IMR-90 (cell line): ENCODE measurements at regions not wholly inside any gene's neighbourhood (a gene's known extent, or its start where the extent isn't known, plus 50 kb on each side); places are given as distances from the start of the nearest gene placed in this dataset.

Experiments
- ATAC-seq: fragments of 200-7000 bp; cut with Tn5 transposase; 2 replicates; pipeline ENCODE4 v1.9.1; 2020; ENCODE audit warnings: low read depth, mild to moderate bottlenecking, moderate library complexity
- BruUV-seq: library from RNA; stranded (reverse); fragments of 400-500 nt; replicated peaks from 2 replicates; lab custom pipeline; 2021; lab: Mats Ljungman, UMichigan
- CTCF ChIA-PET: fragments of 300-600 bp; formaldehyde crosslinking; extraction: SDS; loops from one replicate; lab custom pipeline; 2021; ENCODE audit warnings: antibody characterized with exemption; lab: Yijun Ruan, JAX
- POLR2A ChIA-PET: fragments of 300-600 bp; sonication (Branson Sonifier 250); formaldehyde crosslinking; loops from one replicate; lab custom pipeline; 2022; ENCODE audit warnings: antibody characterized with exemption; ENCODE audit not compliant: unreplicated experiment; lab: Charles Lee
- DNase-seq: peaks from one replicate; pipeline ENCODE4 v3.0.0; 2013
- H2AFZ ChIP-seq: replicated peaks from 2 replicates; pipeline ENCODE3; 2013; ENCODE audit warnings: low read length, mild to moderate bottlenecking; ENCODE audit not compliant: poor library complexity
- H2AK5ac ChIP-seq: 2 replicates; pipeline ENCODE4 v1.6.1; 2013; ENCODE audit warnings: low read depth, low read length, inconsistent platforms
- H2AK9ac ChIP-seq: replicated peaks from 2 replicates; pipeline ENCODE3; 2013; ENCODE audit warnings: mild to moderate bottlenecking, low read depth, low read length, moderate library complexity; ENCODE audit not compliant: poor library complexity
- H2BK120ac ChIP-seq: 2 replicates; pipeline ENCODE4 v1.6.1; 2013; ENCODE audit warnings: low read depth, low read length, inconsistent platforms
- H2BK15ac ChIP-seq: 3 replicates; pipeline ENCODE4 v1.6.1; 2013; ENCODE audit warnings: low read depth, low read length, inconsistent platforms
- H2BK20ac ChIP-seq: 2 replicates; pipeline ENCODE4 v1.6.1; 2013; ENCODE audit warnings: low read depth, mild to moderate bottlenecking, inconsistent platforms, low read length, moderate library complexity
- H2BK5ac ChIP-seq: 2 replicates; pipeline ENCODE4 v1.6.1; 2013; ENCODE audit warnings: mild to moderate bottlenecking, low read depth, low read length, inconsistent platforms; ENCODE audit not compliant: poor library complexity, severe bottlenecking
- H3K14ac ChIP-seq: replicated peaks from 2 replicates; pipeline ENCODE4 v1.6.1; 2013; ENCODE audit warnings: low read depth, low read length, inconsistent platforms
- H3K18ac ChIP-seq: 2 replicates; pipeline ENCODE4 v1.6.1; 2013; ENCODE audit warnings: low read depth, low read length, control low read depth
- H3K23ac ChIP-seq: 2 replicates; pipeline ENCODE4 v1.6.1; 2013; ENCODE audit warnings: low read depth, low read length, inconsistent platforms
- H3K27ac ChIP-seq: 2 replicates; pipeline ENCODE4 v1.5.1; 2013; ENCODE audit warnings: mild to moderate bottlenecking, control low read depth, low read length; ENCODE audit not compliant: insufficient read depth
- H3K27me3 ChIP-seq: 2 replicates; pipeline ENCODE4 v1.6.1; 2013; ENCODE audit warnings: low read length; ENCODE audit not compliant: control insufficient read depth, insufficient read depth
- H3K36me3 ChIP-seq: 2 replicates; pipeline ENCODE4 v1.6.1; 2013; ENCODE audit warnings: low read length, mixed read lengths; ENCODE audit not compliant: control insufficient read depth, insufficient read depth
- H3K4ac ChIP-seq: 2 replicates; pipeline ENCODE4 v1.6.1; 2013; ENCODE audit warnings: low read depth, low read length, inconsistent platforms
- H3K4me1 ChIP-seq: 2 replicates; pipeline ENCODE4 v1.6.1; 2013; ENCODE audit warnings: low read length, mixed read lengths; ENCODE audit not compliant: control insufficient read depth, insufficient read depth
- H3K4me2 ChIP-seq: 2 replicates; pipeline ENCODE4 v1.6.1; 2013; ENCODE audit warnings: low read depth, mild to moderate bottlenecking, control low read depth, low read length, moderate library complexity
- H3K4me3 ChIP-seq: 2 replicates; pipeline ENCODE4 v1.5.1; 2013; ENCODE audit warnings: low read depth, mild to moderate bottlenecking, control low read depth, low read length, moderate library complexity; ENCODE audit not compliant: insufficient read depth
- H3K56ac ChIP-seq: 2 replicates; pipeline ENCODE4 v1.6.1; 2013; ENCODE audit warnings: low read length, inconsistent platforms; ENCODE audit not compliant: insufficient read depth; ENCODE audit errors: extremely low read depth
- H3K79me1 ChIP-seq, 2 experiments: 2 replicates each; pipeline ENCODE4 v1.6.1; 2013; ENCODE audit warnings: low read length in 2 of 2, inconsistent platforms in 1 of 2, low read depth in 1 of 2
- H3K9ac ChIP-seq: 2 replicates; pipeline ENCODE4 v1.6.1; 2013; ENCODE audit warnings: low read depth, low read length, control low read depth
- H3K9me1 ChIP-seq: 2 replicates; pipeline ENCODE4 v1.6.1; 2013; ENCODE audit warnings: low read length, inconsistent platforms; ENCODE audit not compliant: insufficient read depth
- H3K9me3 ChIP-seq: 2 replicates; pipeline ENCODE4 v1.6.1; 2013; ENCODE audit warnings: low read length; ENCODE audit not compliant: control insufficient read depth, insufficient read depth
- H4K20me1 ChIP-seq: 2 replicates; pipeline ENCODE4 v1.6.1; 2013; ENCODE audit warnings: low read length, inconsistent platforms; ENCODE audit not compliant: insufficient read depth
- H4K5ac ChIP-seq: 2 replicates; pipeline ENCODE4 v1.6.1; 2013; ENCODE audit warnings: mild to moderate bottlenecking, low read depth, low read length, control low read depth
- H4K8ac ChIP-seq, 2 experiments: 2 replicates each; pipeline ENCODE4 v1.6.1; 2013; ENCODE audit warnings: low read depth in 2 of 2, low read length in 2 of 2, control low read depth in 1 of 2, inconsistent platforms in 1 of 2
- H4K91ac ChIP-seq: 2 replicates; pipeline ENCODE4 v1.6.1; 2013; ENCODE audit warnings: low read depth, low read length, inconsistent platforms; ENCODE audit not compliant: insufficient read depth
- CEBPB ChIP-seq: IDR thresholded peaks from 2 replicates; pipeline ENCODE4 v1.6.1; 2012; ENCODE audit warnings: low read depth, low read length, improper control_type of control experiment
- CHD1 ChIP-seq: IDR thresholded peaks from 2 replicates; pipeline ENCODE4 v1.6.1; 2012; ENCODE audit warnings: low read depth, low read length, improper control_type of control experiment
- FOS ChIP-seq: fragments of 150-350 bp; IDR thresholded peaks from 2 replicates; pipeline ENCODE4 v1.6.1; 2016; ENCODE audit warnings: low read depth, low read length
- MAZ ChIP-seq: IDR thresholded peaks from 2 replicates; pipeline ENCODE4 v1.6.1; 2012; ENCODE audit warnings: low read depth, mild to moderate bottlenecking, low read length, improper control_type of control experiment, moderate library complexity, borderline replicate concordance
- NFE2L2 ChIP-seq: fragments of 150-350 bp; IDR thresholded peaks from 2 replicates; pipeline ENCODE4 v1.6.1; 2016; ENCODE audit warnings: low read depth, mild to moderate bottlenecking, low read length
- POLR2A ChIP-seq: IDR thresholded peaks from 2 replicates; pipeline ENCODE4 v1.6.1; 2012; ENCODE audit warnings: mild to moderate bottlenecking, low read depth, low read length
- WGBS, 2 experiments: methylation state at CpG; one replicate each; pipeline versions ENCODE4 v1.1.5 to v1.1.7; 2013; ENCODE audit warnings: missing lambda C conversion rate in 2 of 2; ENCODE audit not compliant: insufficient read length in 1 of 2; ENCODE audit errors: extremely low coverage in 2 of 2; 5-methylcytosine and 5-hydroxymethylcytosine counted together
- dilution Hi-C: fragments of 300-500 bp; cut with HindIII; formaldehyde crosslinking; loops from one replicate; pipeline ENCODE4 v1.14.3; 2018; ENCODE audit warnings: low sequenced_read_pairs; ENCODE audit not compliant: unreplicated experiment
- in situ Hi-C: fragments of 300-500 bp; cut with MboI; formaldehyde crosslinking; loops from 3 replicates; pipeline ENCODE4 v1.14.3; 2019; ENCODE audit warnings: low sequenced_read_pairs, inconsistent platforms, mixed read lengths
- intact Hi-C: fragments of 100-400 bp; cut with micrococcal nuclease; formaldehyde crosslinking; loops from 2 replicates; pipeline ENCODE4 v1.10.0; 2022
- TF ChIP-seq, protein P1 (sequence below): fragments of 150-350 bp; IDR thresholded peaks from 2 replicates; pipeline ENCODE4 v1.6.1; 2016; ENCODE audit warnings: low read depth, mild to moderate bottlenecking, low read length, moderate library complexity, borderline replicate concordance
- TF ChIP-seq, protein P2 (sequence below): conservative IDR thresholded peaks from 2 replicates; pipeline ENCODE4 v1.5.1; 2012; ENCODE audit warnings: mild to moderate bottlenecking, low read depth, low read length, improper control_type of control experiment
- TF ChIP-seq, protein P3 (sequence below): fragments of 150-350 bp; IDR thresholded peaks from 2 replicates; pipeline ENCODE4 v1.6.1; 2017; ENCODE audit warnings: mild to moderate bottlenecking, antibody characterized with exemption, low read length, low read depth

DNA sequence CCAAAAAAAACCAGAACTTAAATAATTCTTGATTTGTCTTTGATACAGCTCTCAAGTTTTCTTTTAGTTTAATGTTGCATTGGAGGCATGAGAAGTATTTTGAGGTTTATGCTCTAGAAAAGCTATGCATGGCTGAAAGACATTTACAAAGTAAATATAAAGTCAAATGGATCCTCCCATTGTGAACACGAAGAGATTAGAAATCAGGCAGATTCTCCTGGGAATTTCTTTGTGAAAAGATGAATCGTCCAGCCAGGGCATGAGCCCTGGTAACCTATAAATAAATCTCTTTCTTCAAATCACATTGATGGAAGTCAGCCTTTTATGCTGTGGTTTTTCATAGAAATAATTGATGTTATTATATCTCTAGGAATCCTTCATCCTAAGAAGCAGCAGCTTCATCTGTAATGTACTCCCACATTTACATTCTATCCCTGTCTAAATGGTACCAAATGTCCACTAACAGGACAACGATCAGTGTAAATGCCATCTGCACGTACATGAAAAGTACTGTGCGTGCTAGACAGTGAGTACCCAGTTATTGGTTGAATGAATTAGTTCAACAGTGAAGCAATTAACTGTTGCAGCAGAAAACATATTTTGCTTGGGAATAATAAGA is 143.6 kb downstream of the ALDH8A1 start:
- no peak overlapping the region for H3K14ac ChIP-seq
- H2AFZ ChIP-seq = no peak overlapping the region
- no peak overlapping the region for H2AK5ac ChIP-seq
- H4K20me1 ChIP-seq = no peaks in the 10 kb centered on the region
- H2AK9ac ChIP-seq = no peak overlapping the region
- ATAC-seq (no peak), DNase-seq (no peak)
- H3K27me3 ChIP-seq = no peaks in the 10 kb centered on the region
- H3K4me1 ChIP-seq = peaks cover 10% of the 10 kb centered on the region
- no peaks in the 10 kb centered on the region for H3K9me3 ChIP-seq
- H4K5ac ChIP-seq = peak overlapping the region; percentile 86; the same call in 1 of the 2 replicates
- no peak overlapping the region for H3K27ac ChIP-seq
- no peak overlapping the region for H4K91ac ChIP-seq
- no peak overlapping the region for H2BK5ac ChIP-seq
- no peak overlapping the region for H3K56ac ChIP-seq
- BruUV-seq = no TSS peak
- WGBS, 2 experiments = no CpG with 5 or more reads among the region's 5 CpGs
- H2BK20ac ChIP-seq = no peak overlapping the region; the same call in 1 of the 2 replicates
- POLR2A ChIA-PET = no interaction called here
- H3K79me1 ChIP-seq = no peaks in the 10 kb centered on the region
- H2BK120ac ChIP-seq = no peak overlapping the region
- intact Hi-C loops = no loop called here
- dilution Hi-C loops = no loop called here
- H3K9me1 ChIP-seq = no peaks in the 10 kb centered on the region; the same call in 1 of the 2 replicates
- H3K9ac ChIP-seq = no peak overlapping the region
- H3K4me3 ChIP-seq = no peak overlapping the region
- no peaks in the 10 kb centered on the region for H3K36me3 ChIP-seq
- in situ Hi-C loops = no loop called here
- H3K4me2 ChIP-seq = no peak overlapping the region; the same call in 1 of the 2 replicates
- H3K18ac ChIP-seq = peak overlapping the region; percentile 89; the same call in 1 of the 2 replicates
- H2BK15ac ChIP-seq = peak overlapping the region; percentile 37; the same call in 1 of the 3 replicates
- H4K8ac ChIP-seq = no peak overlapping the region; a peak in 1 of 4 replicates
- no peak overlapping the region for H3K23ac ChIP-seq
- TF ChIP-seq MAZ = no peak
- TF ChIP-seq FOS = no peak
- TF ChIP-seq, protein P1, sequence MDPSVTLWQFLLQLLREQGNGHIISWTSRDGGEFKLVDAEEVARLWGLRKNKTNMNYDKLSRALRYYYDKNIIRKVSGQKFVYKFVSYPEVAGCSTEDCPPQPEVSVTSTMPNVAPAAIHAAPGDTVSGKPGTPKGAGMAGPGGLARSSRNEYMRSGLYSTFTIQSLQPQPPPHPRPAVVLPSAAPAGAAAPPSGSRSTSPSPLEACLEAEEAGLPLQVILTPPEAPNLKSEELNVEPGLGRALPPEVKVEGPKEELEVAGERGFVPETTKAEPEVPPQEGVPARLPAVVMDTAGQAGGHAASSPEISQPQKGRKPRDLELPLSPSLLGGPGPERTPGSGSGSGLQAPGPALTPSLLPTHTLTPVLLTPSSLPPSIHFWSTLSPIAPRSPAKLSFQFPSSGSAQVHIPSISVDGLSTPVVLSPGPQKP = no peak
- TF ChIP-seq NFE2L2 = no peak
- TF ChIP-seq CHD1 = no peak
- TF ChIP-seq POLR2A = no peak
- TF ChIP-seq CEBPB = no peak
- TF ChIP-seq, protein P2, sequence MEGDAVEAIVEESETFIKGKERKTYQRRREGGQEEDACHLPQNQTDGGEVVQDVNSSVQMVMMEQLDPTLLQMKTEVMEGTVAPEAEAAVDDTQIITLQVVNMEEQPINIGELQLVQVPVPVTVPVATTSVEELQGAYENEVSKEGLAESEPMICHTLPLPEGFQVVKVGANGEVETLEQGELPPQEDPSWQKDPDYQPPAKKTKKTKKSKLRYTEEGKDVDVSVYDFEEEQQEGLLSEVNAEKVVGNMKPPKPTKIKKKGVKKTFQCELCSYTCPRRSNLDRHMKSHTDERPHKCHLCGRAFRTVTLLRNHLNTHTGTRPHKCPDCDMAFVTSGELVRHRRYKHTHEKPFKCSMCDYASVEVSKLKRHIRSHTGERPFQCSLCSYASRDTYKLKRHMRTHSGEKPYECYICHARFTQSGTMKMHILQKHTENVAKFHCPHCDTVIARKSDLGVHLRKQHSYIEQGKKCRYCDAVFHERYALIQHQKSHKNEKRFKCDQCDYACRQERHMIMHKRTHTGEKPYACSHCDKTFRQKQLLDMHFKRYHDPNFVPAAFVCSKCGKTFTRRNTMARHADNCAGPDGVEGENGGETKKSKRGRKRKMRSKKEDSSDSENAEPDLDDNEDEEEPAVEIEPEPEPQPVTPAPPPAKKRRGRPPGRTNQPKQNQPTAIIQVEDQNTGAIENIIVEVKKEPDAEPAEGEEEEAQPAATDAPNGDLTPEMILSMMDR = no peak
- TF ChIP-seq, protein P3, sequence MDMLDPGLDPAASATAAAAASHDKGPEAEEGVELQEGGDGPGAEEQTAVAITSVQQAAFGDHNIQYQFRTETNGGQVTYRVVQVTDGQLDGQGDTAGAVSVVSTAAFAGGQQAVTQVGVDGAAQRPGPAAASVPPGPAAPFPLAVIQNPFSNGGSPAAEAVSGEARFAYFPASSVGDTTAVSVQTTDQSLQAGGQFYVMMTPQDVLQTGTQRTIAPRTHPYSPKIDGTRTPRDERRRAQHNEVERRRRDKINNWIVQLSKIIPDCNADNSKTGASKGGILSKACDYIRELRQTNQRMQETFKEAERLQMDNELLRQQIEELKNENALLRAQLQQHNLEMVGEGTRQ = no peak
- H3K4ac ChIP-seq = no peak overlapping the region
- CTCF ChIA-PET = no interaction called here
